ENCODE measurements at regions not wholly inside any gene's neighbourhood (a gene's known extent, or its start where the extent isn't known, plus 50 kb on each side); places are given as distances from the start of the nearest gene placed in this dataset.

DNA sequence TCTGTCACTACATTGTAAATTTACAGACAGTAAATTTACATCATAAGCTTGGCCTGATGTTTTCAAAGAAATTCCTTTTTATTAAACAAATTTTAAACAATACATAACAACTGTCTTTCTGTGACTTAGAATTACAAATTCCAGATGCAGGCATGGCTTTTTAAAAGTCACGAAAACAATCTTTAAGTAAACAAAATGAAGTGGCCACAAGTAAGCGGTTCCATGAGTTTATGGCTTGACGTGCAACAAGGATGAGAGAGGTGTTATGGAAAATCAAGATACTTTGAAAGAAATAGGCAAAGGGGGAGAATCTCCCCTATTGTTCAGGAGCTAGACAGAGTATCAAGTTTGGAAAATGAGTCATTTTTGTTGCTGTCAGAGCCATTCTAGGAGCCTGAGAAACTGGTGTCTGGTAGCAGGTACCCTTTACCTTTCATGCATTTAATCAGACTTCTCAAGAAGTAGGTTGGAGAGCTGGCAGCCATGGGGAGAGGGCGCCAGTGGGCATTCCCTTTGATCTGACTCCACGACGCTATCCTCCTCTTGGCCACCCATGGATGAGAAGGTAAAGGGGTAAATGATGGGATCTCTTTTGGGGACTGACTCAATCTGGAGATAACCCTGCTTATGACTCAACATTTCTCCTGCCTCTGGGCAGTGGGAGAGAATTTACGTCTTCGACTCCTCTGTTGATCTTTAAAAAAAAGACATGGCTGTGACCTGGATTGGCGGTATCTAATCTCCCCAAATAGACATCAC, 217.2 kb downstream of the SPRY1 start:
- Histone ChIP-seq H3K4me1 (ENCODE audit: control insufficient read depth in 3 of 3, insufficient read depth in 2 of 3, low read depth in 1 of 3, low read length in 2 of 3) (peaks cover 2 to 5% (median 2%) of the 10 kb centered on the region in 3 donors), H3K27me3 (ENCODE audit: control insufficient read depth in 3 of 3, insufficient read depth in 3 of 3, low read length in 3 of 3) (no peaks in the 10 kb centered on the region), H3K4me3 (ENCODE audit: low read depth in 1 of 3, low read length in 3 of 3) (no peak overlapping the region), H3K36me3 (ENCODE audit: control insufficient read depth in 3 of 3, insufficient read depth in 2 of 3, low read depth in 1 of 3, low read length in 3 of 3) (no peaks in the 10 kb centered on the region), H3K9me3 (ENCODE audit: control insufficient read depth in 2 of 2, insufficient read depth in 1 of 2, low read depth in 1 of 2, low read length in 1 of 2) (no peaks in the 10 kb centered on the region), H3K27ac (ENCODE audit: low read depth in 1 of 3, low read length in 2 of 3) (no peak overlapping the region)
- no peak for DNase-seq
- 88 to 96% (median 94%) methylated on average over 9 of the region's 9 CpGs for WGBS, 3 donors
- no peak for FAIRE-seq

GRCh38 chr4:123615901-123616300, 219.3 kb downstream of the SPRY1 start:
- no peak overlapping the region for H3K4me3 ChIP-seq (ENCODE audit: low read depth in 1 of 3, low read length in 3 of 3)
- no peaks in the 10 kb centered on the region for H3K36me3 ChIP-seq (ENCODE audit: control insufficient read depth in 3 of 3, insufficient read depth in 2 of 3, low read depth in 1 of 3, low read length in 3 of 3)
- no peaks in the 10 kb centered on the region for H3K27me3 ChIP-seq (ENCODE audit: control insufficient read depth in 3 of 3, insufficient read depth in 3 of 3, low read length in 3 of 3)
- DNase-seq (no peak), FAIRE-seq (no peak)
- WGBS, 3 donors: 91 to 97% (median 92%) methylated on average over 2 of the region's 2 CpGs
- H3K9me3 ChIP-seq (ENCODE audit: control insufficient read depth in 2 of 2, insufficient read depth in 1 of 2, low read depth in 1 of 2, low read length in 1 of 2): no peaks in the 10 kb centered on the region
- H3K27ac ChIP-seq (ENCODE audit: low read depth in 1 of 3, low read length in 2 of 3): no peak overlapping the region
- peaks cover 2 to 11% (median 9%) of the 10 kb centered on the region in 3 donors for H3K4me1 ChIP-seq (ENCODE audit: control insufficient read depth in 3 of 3, insufficient read depth in 2 of 3, low read depth in 1 of 3, low read length in 2 of 3)

- Histone ChIP-seq H3K9me3 (ENCODE audit: control insufficient read depth in 2 of 2, insufficient read depth in 1 of 2, low read depth in 1 of 2, low read length in 1 of 2) (no peaks in the 10 kb centered on the region), H3K27ac (ENCODE audit: low read depth in 1 of 3, low read length in 2 of 3) (peak overlapping the region in 2 of 3 donors; percentile 41 to 44), H3K4me3 (ENCODE audit: low read depth in 1 of 3, low read length in 3 of 3) (no peak overlapping the region), H3K4me1 (ENCODE audit: control insufficient read depth in 3 of 3, insufficient read depth in 2 of 3, low read depth in 1 of 3, low read length in 2 of 3) (peaks cover 2 to 18% (median 14%) of the 10 kb centered on the region in 3 donors), H3K27me3 (ENCODE audit: control insufficient read depth in 3 of 3, insufficient read depth in 3 of 3, low read length in 3 of 3) (no peaks in the 10 kb centered on the region), H3K36me3 (ENCODE audit: control insufficient read depth in 3 of 3, insufficient read depth in 2 of 3, low read depth in 1 of 3, low read length in 3 of 3) (no peaks in the 10 kb centered on the region)
- 35 to 62% (median 47%) methylated on average over 6 of the region's 6 CpGs for WGBS, 3 donors
- FAIRE-seq (no peak), DNase-seq (peak; percentile 57 to 69)
These were observed 220.4 kb downstream of the SPRY1 start for GRCh38 chr4:123616951-123617461.

GRCh38 chr4:123617791-123618190, 221.2 kb downstream of the SPRY1 start:
- Histone ChIP-seq H3K27me3 (ENCODE audit: control insufficient read depth in 3 of 3, insufficient read depth in 3 of 3, low read length in 3 of 3) (no peaks in the 10 kb centered on the region), H3K4me1 (ENCODE audit: control insufficient read depth in 3 of 3, insufficient read depth in 2 of 3, low read depth in 1 of 3, low read length in 2 of 3) (peaks cover 2 to 18% (median 14%) of the 10 kb centered on the region in 3 donors), H3K9me3 (ENCODE audit: control insufficient read depth in 2 of 2, insufficient read depth in 1 of 2, low read depth in 1 of 2, low read length in 1 of 2) (no peaks in the 10 kb centered on the region), H3K27ac (ENCODE audit: low read depth in 1 of 3, low read length in 2 of 3) (no peak overlapping the region), H3K4me3 (ENCODE audit: low read depth in 1 of 3, low read length in 3 of 3) (no peak overlapping the region), H3K36me3 (ENCODE audit: control insufficient read depth in 3 of 3, insufficient read depth in 2 of 3, low read depth in 1 of 3, low read length in 3 of 3) (no peaks in the 10 kb centered on the region)
- DNase-seq (no peak), FAIRE-seq (no peak)
- 79 to 100% (median 90%) methylated on average over 1 of the region's 1 CpG for WGBS, 3 donors

DNA sequence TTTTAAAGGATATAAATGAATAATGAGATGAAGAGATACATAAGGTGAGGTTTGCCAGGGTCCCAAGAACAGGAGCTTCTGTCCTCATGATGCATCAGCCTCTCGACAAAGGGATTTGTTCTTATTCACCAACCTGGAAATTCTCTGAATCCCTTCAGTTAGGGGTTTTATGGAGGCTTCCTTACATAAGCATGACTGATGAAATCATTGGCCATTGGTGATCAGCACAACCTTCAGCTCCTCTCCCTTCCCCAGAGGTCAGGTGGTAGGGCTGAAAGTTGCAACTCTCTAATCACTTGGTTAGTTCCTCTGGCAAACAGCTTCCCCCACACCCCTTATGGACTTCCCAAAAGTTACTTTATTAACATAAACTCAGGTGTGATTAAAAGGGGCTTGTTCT, 222.0 kb downstream of the SPRY1 start:
- DNase-seq (peak in 1 of 2 donors; percentile 30), FAIRE-seq (no peak)
- Histone ChIP-seq H3K4me1 (ENCODE audit: control insufficient read depth in 3 of 3, insufficient read depth in 2 of 3, low read depth in 1 of 3, low read length in 2 of 3) (peaks cover 2 to 18% (median 14%) of the 10 kb centered on the region in 3 donors), H3K27me3 (ENCODE audit: control insufficient read depth in 3 of 3, insufficient read depth in 3 of 3, low read length in 3 of 3) (no peaks in the 10 kb centered on the region), H3K36me3 (ENCODE audit: control insufficient read depth in 3 of 3, insufficient read depth in 2 of 3, low read depth in 1 of 3, low read length in 3 of 3) (no peaks in the 10 kb centered on the region), H3K27ac (ENCODE audit: low read depth in 1 of 3, low read length in 2 of 3) (no peak overlapping the region), H3K9me3 (ENCODE audit: control insufficient read depth in 2 of 2, insufficient read depth in 1 of 2, low read depth in 1 of 2, low read length in 1 of 2) (no peaks in the 10 kb centered on the region), H3K4me3 (ENCODE audit: low read depth in 1 of 3, low read length in 3 of 3) (no peak overlapping the region)
- WGBS, 3 donors: 83 to 96% (median 91%) methylated on average over 1 of the region's 1 CpG

DNA sequence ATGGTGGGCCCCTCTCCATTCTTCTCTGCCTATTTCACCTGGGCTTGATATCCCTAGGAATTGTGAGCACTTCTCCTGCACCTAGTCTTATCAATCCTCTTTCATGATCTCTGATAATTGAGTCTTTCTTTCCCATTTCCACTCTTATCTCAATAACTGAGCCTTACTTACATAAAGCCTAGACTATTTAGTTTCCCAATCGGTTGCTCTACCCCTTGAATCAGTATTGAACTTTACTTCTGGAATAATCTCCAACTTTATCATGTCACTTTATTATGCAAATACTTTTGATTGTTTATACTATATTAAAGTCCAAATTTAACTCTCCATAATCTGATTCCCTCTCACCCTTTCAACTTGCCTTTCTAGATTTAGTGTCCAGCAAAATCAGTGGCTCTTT, 222.7 kb downstream of the SPRY1 start:
- no peaks in the 10 kb centered on the region for H3K9me3 ChIP-seq (ENCODE audit: control insufficient read depth in 2 of 2, insufficient read depth in 1 of 2, low read depth in 1 of 2, low read length in 1 of 2)
- H3K27ac ChIP-seq (ENCODE audit: low read depth in 1 of 3, low read length in 2 of 3): no peak overlapping the region
- H3K4me3 ChIP-seq (ENCODE audit: low read depth in 1 of 3, low read length in 3 of 3): no peak overlapping the region
- peaks cover 2 to 18% (median 14%) of the 10 kb centered on the region in 3 donors for H3K4me1 ChIP-seq (ENCODE audit: control insufficient read depth in 3 of 3, insufficient read depth in 2 of 3, low read depth in 1 of 3, low read length in 2 of 3)
- no peaks in the 10 kb centered on the region for H3K27me3 ChIP-seq (ENCODE audit: control insufficient read depth in 3 of 3, insufficient read depth in 3 of 3, low read length in 3 of 3)
- WGBS, 3 donors: 14 to 56% (median 32%) methylated on average over 1 of the region's 1 CpG
- no peak for FAIRE-seq
- H3K36me3 ChIP-seq (ENCODE audit: control insufficient read depth in 3 of 3, insufficient read depth in 2 of 3, low read depth in 1 of 3, low read length in 3 of 3): no peaks in the 10 kb centered on the region
- DNase-seq: no peak

GRCh38 chr4:123619895-123620294, 223.3 kb downstream of the SPRY1 start:
- no peaks in the 10 kb centered on the region for H3K27me3 ChIP-seq (ENCODE audit: control insufficient read depth in 3 of 3, insufficient read depth in 3 of 3, low read length in 3 of 3)
- H3K9me3 ChIP-seq (ENCODE audit: control insufficient read depth in 2 of 2, insufficient read depth in 1 of 2, low read depth in 1 of 2, low read length in 1 of 2): no peaks in the 10 kb centered on the region
- H3K27ac ChIP-seq (ENCODE audit: low read depth in 1 of 3, low read length in 2 of 3): no peak overlapping the region
- peaks cover 2 to 18% (median 14%) of the 10 kb centered on the region in 3 donors for H3K4me1 ChIP-seq (ENCODE audit: control insufficient read depth in 3 of 3, insufficient read depth in 2 of 3, low read depth in 1 of 3, low read length in 2 of 3)
- no peak for FAIRE-seq
- no peaks in the 10 kb centered on the region for H3K36me3 ChIP-seq (ENCODE audit: control insufficient read depth in 3 of 3, insufficient read depth in 2 of 3, low read depth in 1 of 3, low read length in 3 of 3)
- DNase-seq: no peak
- no peak overlapping the region for H3K4me3 ChIP-seq (ENCODE audit: low read depth in 1 of 3, low read length in 3 of 3)

GRCh38 chr4:123621072-123621705, 224.6 kb downstream of the SPRY1 start:
- FAIRE-seq (no peak), DNase-seq (peak in 1 of 2 donors; percentile 56)
- H3K9me3 ChIP-seq (ENCODE audit: control insufficient read depth in 2 of 2, insufficient read depth in 1 of 2, low read depth in 1 of 2, low read length in 1 of 2): no peaks in the 10 kb centered on the region
- H3K27ac ChIP-seq (ENCODE audit: low read depth in 1 of 3, low read length in 2 of 3): peak overlapping the region in 2 of 3 donors; percentile 21 to 64
- peaks cover 2 to 18% (median 14%) of the 10 kb centered on the region in 3 donors for H3K4me1 ChIP-seq (ENCODE audit: control insufficient read depth in 3 of 3, insufficient read depth in 2 of 3, low read depth in 1 of 3, low read length in 2 of 3)
- WGBS, 3 donors: 53 to 80% (median 75%) methylated on average over 5 of the region's 5 CpGs
- H3K4me3 ChIP-seq (ENCODE audit: low read depth in 1 of 3, low read length in 3 of 3): no peak overlapping the region
- H3K36me3 ChIP-seq (ENCODE audit: control insufficient read depth in 3 of 3, insufficient read depth in 2 of 3, low read depth in 1 of 3, low read length in 3 of 3): no peaks in the 10 kb centered on the region
- no peaks in the 10 kb centered on the region for H3K27me3 ChIP-seq (ENCODE audit: control insufficient read depth in 3 of 3, insufficient read depth in 3 of 3, low read length in 3 of 3)

All from small intestine (tissue), 7 donors.